ENCODE measurements at regions not wholly inside any gene's neighbourhood (a gene's known extent, or its start where the extent isn't known, plus 50 kb on each side); places are given as distances from the start of the nearest gene placed in this dataset.

GRCh38 chr2:153232464-153232863, 246.1 kb downstream of the RPRM start:
- Histone ChIP-seq H4K20me1 (ENCODE audit: low read depth, low read length) (no peaks in the 10 kb centered on the region), H3K27ac (ENCODE audit: low read depth, low read length) (no peak overlapping the region), H3K79me2 (ENCODE audit: insufficient read depth, low read length) (no peaks in the 10 kb centered on the region), H3K9me3 (ENCODE audit: insufficient read depth, low read length) (no peaks in the 10 kb centered on the region), H3K27me3 (ENCODE audit: low read length) (no peaks in the 10 kb centered on the region), H2AFZ (ENCODE audit: low read depth, low read length, severe bottlenecking) (no peak overlapping the region), H3K4me2 (ENCODE audit: low read depth, low read length, poor library complexity, severe bottlenecking) (no peak overlapping the region), H3K4me3 (ENCODE audit: insufficient read depth, low read length, poor library complexity, severe bottlenecking) (no peak overlapping the region), H3K9me2 (replicated peaks; ENCODE audit: insufficient read depth, low read length) (no peaks in the 10 kb centered on the region), H3K9ac (ENCODE audit: low read length) (no peak overlapping the region), H3F3A (ENCODE audit: insufficient read depth) (no peaks in the 10 kb centered on the region), H3K36me3 (ENCODE audit: low read length) (no peaks in the 10 kb centered on the region)
- TF ChIP-seq CTCF (IDR thresholded peaks at IDR 0.05; ENCODE audit: insufficient read depth, low read length, poor library complexity, severe bottlenecking): no peak
- TF ChIP-seq EZH2phosphoT487 (conservative IDR thresholded peaks at IDR 0.05; ENCODE audit: low read length): no peak

GRCh38 chr2:153230977-153231376, 247.6 kb downstream of the RPRM start:
- no peaks in the 10 kb centered on the region for H4K20me1 ChIP-seq (ENCODE audit: low read depth, low read length)
- no peak overlapping the region for H3K9ac ChIP-seq (ENCODE audit: low read length)
- H3K4me2 ChIP-seq (ENCODE audit: low read depth, low read length, poor library complexity, severe bottlenecking): no peak overlapping the region
- H3K36me3 ChIP-seq (ENCODE audit: low read length): no peaks in the 10 kb centered on the region
- H3K27ac ChIP-seq (ENCODE audit: low read depth, low read length): no peak overlapping the region
- no peaks in the 10 kb centered on the region for H3K9me3 ChIP-seq (ENCODE audit: insufficient read depth, low read length)
- H3F3A ChIP-seq (ENCODE audit: insufficient read depth): no peaks in the 10 kb centered on the region
- H3K9me2 ChIP-seq (replicated peaks; ENCODE audit: insufficient read depth, low read length): no peaks in the 10 kb centered on the region
- H2AFZ ChIP-seq (ENCODE audit: low read depth, low read length, severe bottlenecking): no peak overlapping the region
- TF ChIP-seq EZH2phosphoT487 (conservative IDR thresholded peaks at IDR 0.05; ENCODE audit: low read length) (no peak), CTCF (IDR thresholded peaks at IDR 0.05; ENCODE audit: insufficient read depth, low read length, poor library complexity, severe bottlenecking) (no peak)
- H3K27me3 ChIP-seq (ENCODE audit: low read length): no peaks in the 10 kb centered on the region
- no peak overlapping the region for H3K4me3 ChIP-seq (ENCODE audit: insufficient read depth, low read length, poor library complexity, severe bottlenecking)
- H3K79me2 ChIP-seq (ENCODE audit: insufficient read depth, low read length): no peaks in the 10 kb centered on the region

GRCh38 chr2:153228904-153229303, 249.7 kb downstream of the RPRM start:
- no peak overlapping the region for H2AFZ ChIP-seq (ENCODE audit: low read depth, low read length, severe bottlenecking)
- no peak overlapping the region for H3K4me3 ChIP-seq (ENCODE audit: insufficient read depth, low read length, poor library complexity, severe bottlenecking)
- H3K27me3 ChIP-seq (ENCODE audit: low read length): no peaks in the 10 kb centered on the region
- H3K4me2 ChIP-seq (ENCODE audit: low read depth, low read length, poor library complexity, severe bottlenecking): no peak overlapping the region
- H3K27ac ChIP-seq (ENCODE audit: low read depth, low read length): no peak overlapping the region
- no peaks in the 10 kb centered on the region for H3K36me3 ChIP-seq (ENCODE audit: low read length)
- TF ChIP-seq EZH2phosphoT487 (conservative IDR thresholded peaks at IDR 0.05; ENCODE audit: low read length) (no peak), CTCF (IDR thresholded peaks at IDR 0.05; ENCODE audit: insufficient read depth, low read length, poor library complexity, severe bottlenecking) (no peak)
- H4K20me1 ChIP-seq (ENCODE audit: low read depth, low read length): no peaks in the 10 kb centered on the region
- no peaks in the 10 kb centered on the region for H3K9me3 ChIP-seq (ENCODE audit: insufficient read depth, low read length)
- H3K79me2 ChIP-seq (ENCODE audit: insufficient read depth, low read length): no peaks in the 10 kb centered on the region
- no peak overlapping the region for H3K9ac ChIP-seq (ENCODE audit: low read length)
- no peaks in the 10 kb centered on the region for H3F3A ChIP-seq (ENCODE audit: insufficient read depth)
- no peaks in the 10 kb centered on the region for H3K9me2 ChIP-seq (replicated peaks; ENCODE audit: insufficient read depth, low read length)

Data from SU-DHL-6 (cell line).